Endothelial cell of umbilical vein (primary cell): ENCODE measurements at regions not wholly inside any gene's neighbourhood (a gene's known extent, or its start where the extent isn't known, plus 50 kb on each side); places are given as distances from the start of the nearest gene placed in this dataset.

Source experiments
- BruUV-seq: library from RNA; stranded (reverse); fragments of 400-500 nt; replicated peaks from 2 replicates; lab custom pipeline; 2021; lab: Mats Ljungman, UMichigan
- CTCF ChIA-PET: fragments of 300-600, 350-600 bp; sonication (Branson Sonifier 250); formaldehyde crosslinking; loops from one replicate; lab custom pipeline; 2021; ENCODE audit warnings: antibody characterized with exemption, inconsistent platforms; lab: Charles Lee
- POLR2A ChIA-PET: fragments of 300-600, 350-600 bp; sonication (Branson Sonifier 250); formaldehyde crosslinking; loops from one replicate; lab custom pipeline; 2021; ENCODE audit warnings: antibody characterized with exemption, inconsistent platforms; lab: Charles Lee
- DNase-seq: peaks from one replicate; pipeline ENCODE4 v3.0.0-alpha.2; 2011; ENCODE audit warnings: low read depth, low spot score
- FAIRE-seq: peaks from 2 replicates; lab custom pipeline; 2011; peaks lifted over from hg19 to GRCh38; lab: Jason Lieb, UNC
- H2AFZ ChIP-seq: 2 replicates; pipeline ENCODE4 v1.6.0; 2012; ENCODE audit warnings: low read depth, low read length, control low read depth, inconsistent platforms
- H3K27ac ChIP-seq: 2 replicates; pipeline ENCODE4 v1.5.1; 2011; ENCODE audit warnings: low read depth, mild to moderate bottlenecking, control low read depth, low read length, moderate library complexity; ENCODE audit not compliant: insufficient read depth
- H3K27me3 ChIP-seq, 2 experiments: 2 replicates each; pipeline versions ENCODE4 v1.6.0 to v1.6.1; 2011; ENCODE audit warnings: low read length in 2 of 2, mixed read lengths in 1 of 2; ENCODE audit not compliant: control insufficient read depth in 2 of 2, insufficient read depth in 2 of 2
- H3K36me3 ChIP-seq, 2 experiments: 2 replicates in 1 of 2; 3 replicates in 1 of 2; pipeline ENCODE4 v1.5.1; 2011; ENCODE audit warnings: low read length in 2 of 2, mild to moderate bottlenecking in 1 of 2, moderate library complexity in 1 of 2; ENCODE audit not compliant: control insufficient read depth in 2 of 2, insufficient read depth in 2 of 2; ENCODE audit errors: extremely low read depth in 1 of 2
- H3K4me1 ChIP-seq: 3 replicates; pipeline ENCODE4 v1.5.1; 2011; ENCODE audit warnings: mild to moderate bottlenecking, low read length; ENCODE audit not compliant: control insufficient read depth, insufficient read depth; ENCODE audit errors: extremely low read depth
- H3K4me2 ChIP-seq: 2 replicates; pipeline ENCODE4 v1.6.1; 2011; ENCODE audit warnings: low read length, control low read depth, mixed read lengths; ENCODE audit not compliant: insufficient read depth
- H3K4me3 ChIP-seq, 3 experiments: fragments of 200-600 bp in 1 of 3; sonication (generic), shearing (Covaris generic) in 1 of 3; replicated peaks in 1 of 3; 2 replicates each; pipeline ENCODE4 v1.5.1; 2011 to 2016; ENCODE audit warnings: control low read depth in 3 of 3, low read length in 3 of 3, mild to moderate bottlenecking in 2 of 3, inconsistent platforms in 1 of 3, low read depth in 1 of 3, moderate library complexity in 1 of 3; ENCODE audit not compliant: insufficient read depth in 1 of 3
- H3K79me2 ChIP-seq: 2 replicates; pipeline ENCODE4 v1.6.0; 2012; ENCODE audit warnings: low read length, inconsistent platforms; ENCODE audit not compliant: control insufficient read depth, insufficient read depth
- H3K9ac ChIP-seq: replicated peaks from 2 replicates; pipeline ENCODE3; 2011; ENCODE audit warnings: low read length, control low read depth; ENCODE audit not compliant: insufficient read depth; ENCODE audit errors: extremely low read depth
- H3K9me1 ChIP-seq: replicated peaks from 3 replicates; pipeline ENCODE4 v1.6.0; 2011; ENCODE audit warnings: mild to moderate bottlenecking, low read length; ENCODE audit not compliant: control insufficient read depth, insufficient read depth; ENCODE audit errors: extremely low read depth
- H3K9me3 ChIP-seq: replicated peaks from 2 replicates; pipeline ENCODE4 v1.5.1; 2012; ENCODE audit warnings: low read length, inconsistent platforms; ENCODE audit not compliant: control insufficient read depth, insufficient read depth
- H4K20me1 ChIP-seq: replicated peaks from 2 replicates; pipeline ENCODE3; 2011; ENCODE audit warnings: mild to moderate bottlenecking, low read length; ENCODE audit not compliant: control insufficient read depth, insufficient read depth; ENCODE audit errors: extremely low read depth
- EZH2 ChIP-seq: IDR thresholded peaks from 2 replicates; pipeline ENCODE4 v1.6.1; 2012; ENCODE audit warnings: borderline replicate concordance, low read depth, mild to moderate bottlenecking, moderate library complexity, low read length, inconsistent platforms; ENCODE audit not compliant: severe bottlenecking
- FOS ChIP-seq: IDR thresholded peaks from 2 replicates; pipeline ENCODE4 v1.6.1; 2011; ENCODE audit warnings: mild to moderate bottlenecking, low read length, moderate library complexity, borderline replicate concordance; ENCODE audit not compliant: insufficient read depth
- GATA2 ChIP-seq: IDR thresholded peaks from 2 replicates; pipeline ENCODE4 v1.7.0; 2011; ENCODE audit warnings: low read depth, mild to moderate bottlenecking, moderate library complexity, mixed read lengths, low read length; ENCODE audit not compliant: insufficient read length, insufficient read depth
- JUN ChIP-seq: IDR thresholded peaks from 2 replicates; pipeline ENCODE4 v1.6.1; 2011; ENCODE audit warnings: borderline replicate concordance, low read depth; ENCODE audit not compliant: insufficient read length, insufficient read depth
- MAX ChIP-seq: IDR thresholded peaks from 2 replicates; pipeline ENCODE4 v1.6.1; 2011; ENCODE audit not compliant: insufficient read depth, insufficient read length
- MYC ChIP-seq: IDR thresholded peaks from one replicate; pipeline ENCODE4 v1.6.1; 2011; ENCODE audit warnings: mild to moderate bottlenecking, low read depth, low read length
- POLR2A ChIP-seq: IDR thresholded peaks from 2 replicates; pipeline ENCODE4 v1.6.1; 2012; ENCODE audit warnings: low read depth, mild to moderate bottlenecking, control low read depth, low read length
- POLR2AphosphoS5 ChIP-seq: IDR thresholded peaks from 2 replicates; pipeline ENCODE4 v1.6.1; 2012; ENCODE audit warnings: low read depth, mild to moderate bottlenecking, control low read depth, low read length, moderate library complexity; ENCODE audit not compliant: insufficient read depth
- dilution Hi-C: fragments of 300-500 bp; cut with MboI; formaldehyde crosslinking; loops from one replicate; pipeline ENCODE4 v1.15.0; 2019; ENCODE audit warnings: low sequenced_read_pairs; ENCODE audit not compliant: extremely low pct_ligation_motif_present
- intact Hi-C: fragments of 100-400 bp; cut with micrococcal nuclease; formaldehyde crosslinking; loops from one replicate; pipeline ENCODE4 v1.10.0; 2022
- TF ChIP-seq, protein P1 (sequence below), 2 donors: IDR thresholded peaks; 1 replicate in 1 of 2; 2 replicates in 1 of 2; pipeline ENCODE4 v1.5.1; 2011; ENCODE audit warnings: low read length in 2 of 2, mild to moderate bottlenecking in 2 of 2, moderate library complexity in 2 of 2, control low read depth in 1 of 2, inconsistent platforms in 1 of 2, low read depth in 1 of 2; ENCODE audit not compliant: insufficient read depth in 1 of 2; ENCODE audit errors: extremely low read depth in 1 of 2

DNA sequence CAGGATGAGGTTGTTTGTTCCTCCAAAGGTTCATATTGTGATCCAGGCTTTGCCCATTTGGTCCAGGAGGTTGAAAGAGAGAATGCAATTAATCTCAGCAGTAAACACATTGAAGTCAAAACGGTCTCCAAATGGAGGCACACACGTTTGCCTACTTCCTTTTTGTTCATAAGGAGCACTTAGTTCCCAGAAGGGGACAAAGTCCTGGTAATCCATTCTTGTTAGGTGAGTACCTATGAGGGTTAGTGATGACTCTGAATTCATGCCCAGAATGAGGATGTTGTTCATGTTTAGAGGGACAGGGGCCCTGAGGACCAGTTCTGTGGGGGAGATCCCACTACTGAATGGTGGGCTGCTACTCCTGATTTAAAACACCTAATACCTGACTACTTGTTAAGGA lies 177.7 kb downstream of the ALDH1A2 start:
- ChIA-PET CTCF (no interaction called here), POLR2A (no interaction called here)
- Histone ChIP-seq H3K9me3 (no peaks in the 10 kb centered on the region), H3K27me3 (peaks cover 2 to 3% of the 10 kb centered on the region in 2 experiments), H2AFZ (no peak overlapping the region), H3K4me2 (no peak overlapping the region), H3K36me3 (no peaks in the 10 kb centered on the region), H4K20me1 (no peaks in the 10 kb centered on the region), H3K4me3 (no peak overlapping the region), H3K4me1 (no peaks in the 10 kb centered on the region), H3K9ac (no peak overlapping the region), H3K9me1 (no peaks in the 10 kb centered on the region), H3K27ac (no peak overlapping the region), H3K79me2 (no peaks in the 10 kb centered on the region)
- TF ChIP-seq MYC (no peak), POLR2A (no peak), POLR2AphosphoS5 (no peak), FOS (no peak), GATA2 (no peak), MAX (no peak), JUN (no peak), EZH2 (no peak)
- TF ChIP-seq, protein P1, sequence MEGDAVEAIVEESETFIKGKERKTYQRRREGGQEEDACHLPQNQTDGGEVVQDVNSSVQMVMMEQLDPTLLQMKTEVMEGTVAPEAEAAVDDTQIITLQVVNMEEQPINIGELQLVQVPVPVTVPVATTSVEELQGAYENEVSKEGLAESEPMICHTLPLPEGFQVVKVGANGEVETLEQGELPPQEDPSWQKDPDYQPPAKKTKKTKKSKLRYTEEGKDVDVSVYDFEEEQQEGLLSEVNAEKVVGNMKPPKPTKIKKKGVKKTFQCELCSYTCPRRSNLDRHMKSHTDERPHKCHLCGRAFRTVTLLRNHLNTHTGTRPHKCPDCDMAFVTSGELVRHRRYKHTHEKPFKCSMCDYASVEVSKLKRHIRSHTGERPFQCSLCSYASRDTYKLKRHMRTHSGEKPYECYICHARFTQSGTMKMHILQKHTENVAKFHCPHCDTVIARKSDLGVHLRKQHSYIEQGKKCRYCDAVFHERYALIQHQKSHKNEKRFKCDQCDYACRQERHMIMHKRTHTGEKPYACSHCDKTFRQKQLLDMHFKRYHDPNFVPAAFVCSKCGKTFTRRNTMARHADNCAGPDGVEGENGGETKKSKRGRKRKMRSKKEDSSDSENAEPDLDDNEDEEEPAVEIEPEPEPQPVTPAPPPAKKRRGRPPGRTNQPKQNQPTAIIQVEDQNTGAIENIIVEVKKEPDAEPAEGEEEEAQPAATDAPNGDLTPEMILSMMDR (IDR thresholded peaks at IDR 0.05; ENCODE audit: extremely low read depth in 1 of 2, insufficient read depth in 1 of 2, low read depth in 1 of 2, low read length in 2 of 2), result no peak
- BruUV-seq, result no TSS peak
- dilution Hi-C loops (no loop called here), intact Hi-C loops (no loop called here)
- no peak for DNase-seq
- no peak for FAIRE-seq
